Tibial nerve (tissue), 4 donors: ENCODE measurements at regions not wholly inside any gene's neighbourhood (a gene's known extent, or its start where the extent isn't known, plus 50 kb on each side); places are given as distances from the start of the nearest gene placed in this dataset.
A peak's percentile ranks its signal among the peaks of the same experiment; 100 is the strongest.

Experiments used
- DNase-seq, 2 donors: peaks; one replicate each; pipeline ENCODE4 v3.0.0-alpha.2; 2019; ENCODE audit warnings: low spot score in 2 of 2
- H3K27ac ChIP-seq, 4 donors: fragments of 200-600 bp; sonication (generic) in 3 of 4; one replicate each; pipeline ENCODE4 v1.5.1; 2017 to 2019; ENCODE audit warnings: mild to moderate bottlenecking in 1 of 4
- H3K27me3 ChIP-seq, 2 donors: fragments of 200-600 bp; sonication (generic) in 1 of 2; one replicate each; pipeline versions ENCODE4 v1.5.1 to v1.6.0; 2017 to 2019
- H3K36me3 ChIP-seq, 3 donors: fragments of 200-600 bp; sonication (generic); one replicate each; pipeline ENCODE4 v1.5.1; 2018 to 2019
- H3K4me1 ChIP-seq, 4 donors: fragments of 200-600 bp; sonication (generic) in 3 of 4; one replicate each; pipeline ENCODE4 v1.5.1; 2017 to 2019
- H3K4me3 ChIP-seq, 4 donors: fragments of 200-600 bp; sonication (generic) in 3 of 4; one replicate each; pipeline ENCODE4 v1.5.1; 2017 to 2019; ENCODE audit warnings: mild to moderate bottlenecking in 1 of 4, moderate library complexity in 1 of 4
- H3K9me3 ChIP-seq, 4 donors: fragments of 200-600 bp; sonication (generic) in 3 of 4; one replicate each; pipeline ENCODE4 v1.5.1; 2017 to 2019
- CTCF ChIP-seq, 5 experiments: fragments of 200-600 bp in 3 of 5; fragments of 450-650 bp in 2 of 5; sonication (generic) in 3 of 5; IDR thresholded peaks; one replicate each; pipeline ENCODE4 v1.5.1; 2016 to 2019; ENCODE audit warnings: antibody characterized with exemption in 5 of 5, mild to moderate bottlenecking in 3 of 5, moderate library complexity in 2 of 5
- EP300 ChIP-seq, 2 donors: sonication (generic); formaldehyde crosslinking; IDR thresholded peaks; one replicate each; pipeline ENCODE4 v1.6.1; 2017; ENCODE audit warnings: antibody characterized with exemption in 2 of 2, mild to moderate bottlenecking in 1 of 2
- POLR2A ChIP-seq, 2 donors: fragments of 450-650 bp; IDR thresholded peaks; one replicate each; pipeline ENCODE4 v1.6.1; 2017; ENCODE audit warnings: antibody characterized with exemption in 2 of 2, mild to moderate bottlenecking in 2 of 2, moderate library complexity in 2 of 2
- WGBS, 2 donors: methylation state at CpG; one replicate each; pipeline ENCODE4 v1.1.5; 2018; 5-methylcytosine and 5-hydroxymethylcytosine counted together

GRCh38 chr10:128307820-128308219, 181.6 kb upstream of the MKI67 start:
- TF ChIP-seq CTCF (IDR thresholded peaks at IDR 0.05): no peak
- TF ChIP-seq EP300 (IDR thresholded peaks at IDR 0.05): no peak
- TF ChIP-seq POLR2A (IDR thresholded peaks at IDR 0.05): no peak
- DNase-seq: no peak

GRCh38 chr10:128310971-128311658, 184.9 kb upstream of the MKI67 start:
- H3K4me3 ChIP-seq: no peak overlapping the region
- H3K27me3 ChIP-seq: no peaks in the 10 kb centered on the region
- no peaks in the 10 kb centered on the region for H3K9me3 ChIP-seq
- no peaks in the 10 kb centered on the region for H3K36me3 ChIP-seq
- no peak for DNase-seq
- 31 to 42% methylated on average over 9 of the region's 9 CpGs for WGBS, 2 donors
- peak overlapping the region in 1 of 4 donors; percentile 43 for H3K27ac ChIP-seq
- no peaks in the 10 kb centered on the region for H3K4me1 ChIP-seq
- TF ChIP-seq EP300 (IDR thresholded peaks at IDR 0.05): no peak
- no peak for TF ChIP-seq POLR2A (IDR thresholded peaks at IDR 0.05)
- no peak for TF ChIP-seq CTCF (IDR thresholded peaks at IDR 0.05)

More at GRCh38 chr10:128307820-128308219, 181.6 kb upstream of the MKI67 start:
- no peaks in the 10 kb centered on the region for H3K9me3 ChIP-seq
- H3K36me3 ChIP-seq: no peaks in the 10 kb centered on the region
- no peak overlapping the region for H3K27ac ChIP-seq
- no peak overlapping the region for H3K4me3 ChIP-seq
- no peaks in the 10 kb centered on the region for H3K4me1 ChIP-seq
- 86 to 94% methylated on average over 1 of the region's 1 CpG for WGBS, 2 donors
- H3K27me3 ChIP-seq: no peaks in the 10 kb centered on the region

- 90 to 96% methylated on average over 7 of the region's 7 CpGs for WGBS, 2 donors
These were observed 186.0 kb upstream of the MKI67 start for GRCh38 chr10:128312250-128312649.

GRCh38 chr10:128314686-128315085, 188.5 kb upstream of the MKI67 start:
- Histone ChIP-seq H3K4me1 (no peaks in the 10 kb centered on the region), H3K9me3 (no peaks in the 10 kb centered on the region), H3K4me3 (no peak overlapping the region), H3K27ac (no peak overlapping the region), H3K27me3 (no peaks in the 10 kb centered on the region), H3K36me3 (no peaks in the 10 kb centered on the region)
- whole genome bisulfite sequencing, 2 donors: 48 to 50% methylated on average over 1 of the region's 1 CpG
- TF ChIP-seq EP300 (IDR thresholded peaks at IDR 0.05) (no peak), CTCF (IDR thresholded peaks at IDR 0.05) (no peak), POLR2A (IDR thresholded peaks at IDR 0.05) (no peak)
- DNase-seq: no peak

More at GRCh38 chr10:128312250-128312649, 186.0 kb upstream of the MKI67 start:
- Histone ChIP-seq H3K27me3 (no peaks in the 10 kb centered on the region), H3K4me1 (no peaks in the 10 kb centered on the region), H3K36me3 (no peaks in the 10 kb centered on the region), H3K9me3 (no peaks in the 10 kb centered on the region), H3K27ac (no peak overlapping the region), H3K4me3 (no peak overlapping the region)
- TF ChIP-seq EP300 (IDR thresholded peaks at IDR 0.05): no peak
- TF ChIP-seq POLR2A (IDR thresholded peaks at IDR 0.05): no peak
- no peak for TF ChIP-seq CTCF (IDR thresholded peaks at IDR 0.05)
- no peak for DNase-seq

GRCh38 chr10:128316121-128316726, 190.0 kb upstream of the MKI67 start:
- no peaks in the 10 kb centered on the region for H3K27me3 ChIP-seq
- 62 to 63% methylated on average over 6 of the region's 6 CpGs for WGBS, 2 donors
- no peak for DNase-seq

More at GRCh38 chr10:128316121-128316726, 190.0 kb upstream of the MKI67 start:
- Histone ChIP-seq H3K27ac (no peak overlapping the region), H3K4me3 (no peak overlapping the region), H3K9me3 (no peaks in the 10 kb centered on the region), H3K36me3 (no peaks in the 10 kb centered on the region), H3K4me1 (no peaks in the 10 kb centered on the region)
- TF ChIP-seq EP300 (IDR thresholded peaks at IDR 0.05): no peak
- no peak for TF ChIP-seq POLR2A (IDR thresholded peaks at IDR 0.05)
- no peak for TF ChIP-seq CTCF (IDR thresholded peaks at IDR 0.05)
